SH-SY5Y (cell line): ENCODE measurements at regions not wholly inside any gene's neighbourhood (a gene's known extent, or its start where the extent isn't known, plus 50 kb on each side); places are given as distances from the start of the nearest gene placed in this dataset.

ENCODE experiments used
- GATA2 ChIP-seq: IDR thresholded peaks from 2 replicates; pipeline ENCODE4 v1.6.1; 2011; ENCODE audit warnings: mild to moderate bottlenecking, low read depth, low read length
- GATA3 ChIP-seq: IDR thresholded peaks from 2 replicates; pipeline ENCODE4 v1.6.1; 2011; ENCODE audit warnings: low read depth, mild to moderate bottlenecking, low read length, moderate library complexity

- TF ChIP-seq GATA3: no peak
- TF ChIP-seq GATA2: peak; percentile 49; the same call in 1 of the 2 replicates
Observed at GRCh38 chr10:63713191-63714144, 192.3 kb downstream of the REEP3 start.
